ENCODE measurements at regions not wholly inside any gene's neighbourhood (a gene's known extent, or its start where the extent isn't known, plus 50 kb on each side); places are given as distances from the start of the nearest gene placed in this dataset.

- TF ChIP-seq POLR2A (IDR thresholded peaks at IDR 0.05), result no peak
- TF ChIP-seq, protein P1, sequence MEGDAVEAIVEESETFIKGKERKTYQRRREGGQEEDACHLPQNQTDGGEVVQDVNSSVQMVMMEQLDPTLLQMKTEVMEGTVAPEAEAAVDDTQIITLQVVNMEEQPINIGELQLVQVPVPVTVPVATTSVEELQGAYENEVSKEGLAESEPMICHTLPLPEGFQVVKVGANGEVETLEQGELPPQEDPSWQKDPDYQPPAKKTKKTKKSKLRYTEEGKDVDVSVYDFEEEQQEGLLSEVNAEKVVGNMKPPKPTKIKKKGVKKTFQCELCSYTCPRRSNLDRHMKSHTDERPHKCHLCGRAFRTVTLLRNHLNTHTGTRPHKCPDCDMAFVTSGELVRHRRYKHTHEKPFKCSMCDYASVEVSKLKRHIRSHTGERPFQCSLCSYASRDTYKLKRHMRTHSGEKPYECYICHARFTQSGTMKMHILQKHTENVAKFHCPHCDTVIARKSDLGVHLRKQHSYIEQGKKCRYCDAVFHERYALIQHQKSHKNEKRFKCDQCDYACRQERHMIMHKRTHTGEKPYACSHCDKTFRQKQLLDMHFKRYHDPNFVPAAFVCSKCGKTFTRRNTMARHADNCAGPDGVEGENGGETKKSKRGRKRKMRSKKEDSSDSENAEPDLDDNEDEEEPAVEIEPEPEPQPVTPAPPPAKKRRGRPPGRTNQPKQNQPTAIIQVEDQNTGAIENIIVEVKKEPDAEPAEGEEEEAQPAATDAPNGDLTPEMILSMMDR (IDR thresholded peaks at IDR 0.05), result no peak
Measured at GRCh38 chr18:46373791-46374190, 269.6 kb downstream of the HAUS1 start.

Data from Peyer's patch (tissue), 4 donors.